ENCODE measurements at regions not wholly inside any gene's neighbourhood (a gene's known extent, or its start where the extent isn't known, plus 50 kb on each side); places are given as distances from the start of the nearest gene placed in this dataset.

DNA sequence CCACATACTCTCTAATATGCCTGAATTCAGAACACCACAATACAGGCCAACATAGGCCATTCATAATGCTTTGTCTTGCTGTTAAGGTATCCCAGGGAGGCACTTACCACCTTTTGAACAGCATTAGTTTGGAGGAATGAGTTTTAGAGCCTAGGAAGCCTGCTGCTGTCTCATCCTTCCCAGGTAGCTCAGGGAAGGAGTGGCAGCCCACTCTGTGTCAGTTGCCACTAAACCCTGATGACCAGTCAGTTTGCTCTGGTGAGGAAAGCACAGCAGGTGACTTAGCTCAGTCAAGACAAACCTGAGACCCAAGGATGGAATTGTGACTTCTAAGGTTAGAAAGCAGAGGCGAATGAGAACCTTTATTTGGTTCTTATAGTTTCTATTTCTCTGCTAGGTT, 337.4 kb upstream of the ATP10B start:
- no peak for TF ChIP-seq YY1 (IDR thresholded peaks at IDR 0.05; ENCODE audit: insufficient read depth, insufficient read length)
- TF ChIP-seq ZNF274 (IDR thresholded peaks at IDR 0.05; ENCODE audit: low read depth, low read length): no peak
- TF ChIP-seq SUZ12 (IDR thresholded peaks at IDR 0.05; ENCODE audit: extremely low read depth, insufficient read depth, insufficient read length): no peak

Measured in NT2/D1 (cell line).